GM13976 (cell line): ENCODE measurements at regions not wholly inside any gene's neighbourhood (a gene's known extent, or its start where the extent isn't known, plus 50 kb on each side); places are given as distances from the start of the nearest gene placed in this dataset.

Source experiments
- DNase-seq: peaks from one replicate; pipeline ENCODE4 v3.0.0; 2012; ENCODE audit warnings: low spot score
- CTCF ChIP-seq: IDR thresholded peaks from 2 replicates; pipeline ENCODE4 v1.5.1; 2012; ENCODE audit warnings: borderline replicate concordance, mild to moderate bottlenecking; ENCODE audit not compliant: insufficient read depth; ENCODE audit errors: extremely low read depth, missing control alignments, control extremely low read depth
- in situ Hi-C: fragments of 300-500 bp; cut with MboI; formaldehyde crosslinking; loops from one replicate; pipeline ENCODE4 v1.12.0; 2022; ENCODE audit warnings: low sequenced_read_pairs, mixed read lengths, inconsistent platforms; ENCODE audit not compliant: unreplicated experiment

GRCh38 chr4:110963662-110964280 lies 340.9 kb upstream of the PITX2 start:
- DNase-seq: no peak
- TF ChIP-seq CTCF: no peak
- in situ Hi-C loops: loop anchor here (25.0 kb wide), 1 partner anchor 326 kb away; no protein-coding TSS in a partner anchor

GRCh38 chr4:110967936-110968335 lies 345.1 kb upstream of the PITX2 start:
- no peak for TF ChIP-seq CTCF
- in situ Hi-C loops: loop anchor here (25.0 kb wide), 1 partner anchor 331 kb away; no protein-coding TSS in a partner anchor
- DNase-seq: no peak

GRCh38 chr4:110970642-110971041 lies 347.8 kb upstream of the PITX2 start:
- DNase-seq: peak; percentile 1
- in situ Hi-C loops: loop anchor here (25.0 kb wide), 1 partner anchor 333 kb away; no protein-coding TSS in a partner anchor
- TF ChIP-seq CTCF: peak; percentile 50

GRCh38 chr4:110975338-110975737 lies 352.5 kb upstream of the PITX2 start:
- DNase-seq: no peak
- TF ChIP-seq CTCF: no peak
- in situ Hi-C loops: no loop called here

GRCh38 chr4:110977554-110977953 lies 354.7 kb upstream of the PITX2 start:
- in situ Hi-C loops: no loop called here
- TF ChIP-seq CTCF: no peak
- DNase-seq: no peak

GRCh38 chr4:110978761-110979160 lies 355.9 kb upstream of the PITX2 start:
- in situ Hi-C loops: no loop called here
- TF ChIP-seq CTCF: no peak
- no peak for DNase-seq
